ENCODE measurements at regions not wholly inside any gene's neighbourhood (a gene's known extent, or its start where the extent isn't known, plus 50 kb on each side); places are given as distances from the start of the nearest gene placed in this dataset.

GRCh38 chr14:98928418-98928817 is 343.6 kb downstream of the BCL11B start:
- H3K36me3 Mint-ChIP-seq = no peaks in the 10 kb centered on the region
- H3K27ac Mint-ChIP-seq = no peak overlapping the region
- TF ChIP-seq MXD4 (CRISPR knock-in tag; IDR thresholded peaks at IDR 0.05; ENCODE audit: borderline replicate concordance) (no peak), ATF3 (CRISPR knock-in tag; conservative IDR thresholded peaks at IDR 0.05) (no peak), CREB1 (CRISPR knock-in tag; IDR thresholded peaks at IDR 0.05) (no peak), ZNF423 (CRISPR knock-in tag; IDR thresholded peaks at IDR 0.05) (no peak), FOXP4 (CRISPR knock-in tag; IDR thresholded peaks at IDR 0.05) (no peak), E2F4 (CRISPR knock-in tag; IDR thresholded peaks at IDR 0.05; ENCODE audit: borderline replicate concordance, low read depth) (no peak), SMAD3 (CRISPR knock-in tag; IDR thresholded peaks at IDR 0.05; ENCODE audit: borderline replicate concordance) (no peak), FOXJ3 (CRISPR knock-in tag; IDR thresholded peaks at IDR 0.05; ENCODE audit: borderline replicate concordance) (no peak), ZNF416 (CRISPR knock-in tag; IDR thresholded peaks at IDR 0.05) (no peak), USF2 (CRISPR knock-in tag; IDR thresholded peaks at IDR 0.05) (no peak), CBFB (CRISPR knock-in tag; IDR thresholded peaks at IDR 0.05; ENCODE audit: low read depth) (no peak), TP53 (CRISPR knock-in tag; IDR thresholded peaks at IDR 0.05) (no peak), ZNF232 (CRISPR knock-in tag; IDR thresholded peaks at IDR 0.05) (no peak), ZNF281 (CRISPR knock-in tag; IDR thresholded peaks at IDR 0.05) (no peak)
- TF ChIP-seq, protein P1, sequence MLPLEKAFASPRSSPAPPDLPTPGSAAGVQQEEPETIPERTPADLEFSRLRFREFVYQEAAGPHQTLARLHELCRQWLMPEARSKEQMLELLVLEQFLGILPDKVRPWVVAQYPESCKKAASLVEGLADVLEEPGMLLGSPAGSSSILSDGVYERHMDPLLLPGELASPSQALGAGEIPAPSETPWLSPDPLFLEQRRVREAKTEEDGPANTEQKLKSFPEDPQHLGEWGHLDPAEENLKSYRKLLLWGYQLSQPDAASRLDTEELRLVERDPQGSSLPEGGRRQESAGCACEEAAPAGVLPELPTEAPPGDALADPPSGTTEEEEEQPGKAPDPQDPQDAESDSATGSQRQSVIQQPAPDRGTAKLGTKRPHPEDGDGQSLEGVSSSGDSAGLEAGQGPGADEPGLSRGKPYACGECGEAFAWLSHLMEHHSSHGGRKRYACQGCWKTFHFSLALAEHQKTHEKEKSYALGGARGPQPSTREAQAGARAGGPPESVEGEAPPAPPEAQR (CRISPR knock-in tag; IDR thresholded peaks at IDR 0.05) = no peak
- DNase-seq (ENCODE audit: low spot score) (no peak), ATAC-seq (0 out of 2 replicates have a peak, but pooled peaks have one; percentile 22)
- H3K9me3 Mint-ChIP-seq = no peaks in the 10 kb centered on the region
- H3K4me3 Mint-ChIP-seq = no peak overlapping the region
- no peaks in the 10 kb centered on the region for H3K27me3 Mint-ChIP-seq (ENCODE audit: low read depth)
- ChIA-PET POLR2A (interaction anchor here (0.6 kb wide), 1 partner anchor 20 kb away, joined by 3 read pairs; no protein-coding TSS in a partner anchor), CTCF (no interaction called here)
- no peaks in the 10 kb centered on the region for H3K4me1 Mint-ChIP-seq

GRCh38 chr14:98931126-98931525 is 340.9 kb downstream of the BCL11B start:
- H3K4me1 Mint-ChIP-seq = no peaks in the 10 kb centered on the region
- H3K27ac Mint-ChIP-seq = no peak overlapping the region
- DNase-seq (ENCODE audit: low spot score) = no peak
- no peaks in the 10 kb centered on the region for H3K36me3 Mint-ChIP-seq
- no peaks in the 10 kb centered on the region for H3K27me3 Mint-ChIP-seq (ENCODE audit: low read depth)
- H3K9me3 Mint-ChIP-seq = peaks cover 4% of the 10 kb centered on the region
- no peak for ATAC-seq
- POLR2A ChIA-PET = no interaction called here
- CTCF ChIA-PET = no interaction called here
- TF ChIP-seq, protein P2, sequence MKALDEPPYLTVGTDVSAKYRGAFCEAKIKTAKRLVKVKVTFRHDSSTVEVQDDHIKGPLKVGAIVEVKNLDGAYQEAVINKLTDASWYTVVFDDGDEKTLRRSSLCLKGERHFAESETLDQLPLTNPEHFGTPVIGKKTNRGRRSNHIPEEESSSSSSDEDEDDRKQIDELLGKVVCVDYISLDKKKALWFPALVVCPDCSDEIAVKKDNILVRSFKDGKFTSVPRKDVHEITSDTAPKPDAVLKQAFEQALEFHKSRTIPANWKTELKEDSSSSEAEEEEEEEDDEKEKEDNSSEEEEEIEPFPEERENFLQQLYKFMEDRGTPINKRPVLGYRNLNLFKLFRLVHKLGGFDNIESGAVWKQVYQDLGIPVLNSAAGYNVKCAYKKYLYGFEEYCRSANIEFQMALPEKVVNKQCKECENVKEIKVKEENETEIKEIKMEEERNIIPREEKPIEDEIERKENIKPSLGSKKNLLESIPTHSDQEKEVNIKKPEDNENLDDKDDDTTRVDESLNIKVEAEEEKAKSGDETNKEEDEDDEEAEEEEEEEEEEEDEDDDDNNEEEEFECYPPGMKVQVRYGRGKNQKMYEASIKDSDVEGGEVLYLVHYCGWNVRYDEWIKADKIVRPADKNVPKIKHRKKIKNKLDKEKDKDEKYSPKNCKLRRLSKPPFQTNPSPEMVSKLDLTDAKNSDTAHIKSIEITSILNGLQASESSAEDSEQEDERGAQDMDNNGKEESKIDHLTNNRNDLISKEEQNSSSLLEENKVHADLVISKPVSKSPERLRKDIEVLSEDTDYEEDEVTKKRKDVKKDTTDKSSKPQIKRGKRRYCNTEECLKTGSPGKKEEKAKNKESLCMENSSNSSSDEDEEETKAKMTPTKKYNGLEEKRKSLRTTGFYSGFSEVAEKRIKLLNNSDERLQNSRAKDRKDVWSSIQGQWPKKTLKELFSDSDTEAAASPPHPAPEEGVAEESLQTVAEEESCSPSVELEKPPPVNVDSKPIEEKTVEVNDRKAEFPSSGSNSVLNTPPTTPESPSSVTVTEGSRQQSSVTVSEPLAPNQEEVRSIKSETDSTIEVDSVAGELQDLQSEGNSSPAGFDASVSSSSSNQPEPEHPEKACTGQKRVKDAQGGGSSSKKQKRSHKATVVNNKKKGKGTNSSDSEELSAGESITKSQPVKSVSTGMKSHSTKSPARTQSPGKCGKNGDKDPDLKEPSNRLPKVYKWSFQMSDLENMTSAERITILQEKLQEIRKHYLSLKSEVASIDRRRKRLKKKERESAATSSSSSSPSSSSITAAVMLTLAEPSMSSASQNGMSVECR (CRISPR knock-in tag; IDR thresholded peaks at IDR 0.05; ENCODE audit: borderline replicate concordance) = no peak
- TF ChIP-seq NFE2L1 (CRISPR knock-in tag; IDR thresholded peaks at IDR 0.05) (no peak), GRHL2 (CRISPR knock-in tag; IDR thresholded peaks at IDR 0.05; ENCODE audit: insufficient replicate concordance, severe bottlenecking) (no peak)
- no peak overlapping the region for H3K4me3 Mint-ChIP-seq

Measured in WTC11 (cell line).